ENCODE measurements at regions not wholly inside any gene's neighbourhood (a gene's known extent, or its start where the extent isn't known, plus 50 kb on each side); places are given as distances from the start of the nearest gene placed in this dataset.
"Not testable (repeated sequence)": the region's sequence is repeated elsewhere in the genome, so short reads cannot be mapped to it uniquely, and the experiment has no call there.

DNA sequence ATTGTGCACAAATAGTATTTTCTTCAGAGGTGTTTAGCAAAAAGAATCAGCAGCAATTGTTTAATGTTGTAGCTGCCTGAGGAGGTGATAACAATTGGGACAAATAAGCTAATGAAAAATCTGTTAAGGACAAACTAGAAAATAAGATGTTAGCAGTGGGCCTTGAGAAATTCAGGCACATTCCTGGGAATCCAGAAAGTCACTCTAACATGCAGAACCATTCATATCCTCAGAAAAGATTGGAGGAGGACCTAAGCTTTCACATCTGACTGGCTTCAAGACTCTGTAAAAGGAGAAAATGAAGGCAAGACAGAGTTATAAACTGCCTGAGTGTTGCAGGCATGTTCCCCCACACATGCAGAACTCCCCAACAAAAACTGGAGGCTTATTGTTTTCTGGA lies 353.5 kb upstream of the RGPD4 start:
- H3K36me3 ChIP-seq (ENCODE audit: control insufficient read depth in 2 of 2, insufficient read depth in 2 of 2, low read length in 2 of 2): no peaks in the 10 kb centered on the region
- no peaks in the 10 kb centered on the region for H3K9me3 ChIP-seq (ENCODE audit: control insufficient read depth in 2 of 2, low read length in 2 of 2)
- H3K27ac ChIP-seq (ENCODE audit: low read depth in 2 of 2, low read length in 2 of 2): no peak overlapping the region
- H3K27me3 ChIP-seq (ENCODE audit: control insufficient read depth in 2 of 2, insufficient read depth in 2 of 2, low read length in 2 of 2): no peaks in the 10 kb centered on the region
- no peak overlapping the region for H3K9ac ChIP-seq (ENCODE audit: low read depth in 1 of 2, low read length in 2 of 2)
- no peak overlapping the region for H3K4me3 ChIP-seq (ENCODE audit: low read length in 2 of 2)
- no peaks in the 10 kb centered on the region for H3K4me1 ChIP-seq (ENCODE audit: control insufficient read depth in 2 of 2, insufficient read depth in 2 of 2, low read length in 2 of 2)

DNA sequence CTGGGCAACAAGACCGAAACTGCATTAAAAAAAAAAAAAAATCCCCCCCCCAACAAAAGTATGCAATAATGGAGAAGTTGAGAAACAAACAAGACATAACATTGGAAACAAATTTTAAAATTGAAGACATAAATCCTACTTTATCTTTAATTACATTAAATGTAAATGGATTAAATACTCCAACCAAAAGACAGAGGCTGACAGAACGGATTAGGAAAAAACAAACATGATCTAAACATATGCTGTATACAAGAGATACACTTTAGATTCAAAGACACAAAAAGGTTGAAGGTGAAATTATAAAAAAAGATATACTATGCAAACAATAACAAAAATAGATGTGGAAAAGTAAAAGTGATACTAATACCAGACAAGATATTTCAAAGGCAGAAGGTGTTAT lies 350.8 kb upstream of the RGPD4 start:
- Histone ChIP-seq H3K27ac (ENCODE audit: low read depth in 2 of 2, low read length in 2 of 2) (no peak overlapping the region), H3K4me1 (ENCODE audit: control insufficient read depth in 2 of 2, insufficient read depth in 2 of 2, low read length in 2 of 2) (no peaks in the 10 kb centered on the region), H3K36me3 (ENCODE audit: control insufficient read depth in 2 of 2, insufficient read depth in 2 of 2, low read length in 2 of 2) (no peaks in the 10 kb centered on the region), H3K9ac (ENCODE audit: low read depth in 1 of 2, low read length in 2 of 2) (no peak overlapping the region), H3K27me3 (ENCODE audit: control insufficient read depth in 2 of 2, insufficient read depth in 2 of 2, low read length in 2 of 2) (no peaks in the 10 kb centered on the region), H3K9me3 (ENCODE audit: control insufficient read depth in 2 of 2, low read length in 2 of 2) (no peaks in the 10 kb centered on the region), H3K4me3 (ENCODE audit: low read length in 2 of 2) (no peak overlapping the region)

DNA sequence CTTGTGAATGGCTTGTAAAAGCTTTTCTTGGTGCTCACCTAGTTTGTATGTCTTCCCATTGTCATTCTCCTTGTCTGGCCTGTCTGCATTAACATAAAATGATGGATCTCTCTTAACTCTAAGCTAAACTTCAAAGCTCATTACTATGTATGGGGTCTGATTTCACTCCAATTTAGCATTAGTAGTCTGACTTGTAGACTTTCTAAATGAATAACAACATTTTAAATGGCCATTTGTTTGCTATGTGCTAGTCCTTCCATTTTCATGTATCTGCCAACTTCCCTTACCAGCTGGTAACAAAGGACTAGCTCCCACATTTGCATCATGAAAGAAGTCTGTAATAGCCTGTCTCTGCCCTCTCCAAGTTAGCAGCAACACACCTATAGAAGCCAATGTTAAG lies 324.2 kb upstream of the RGPD4 start:
- H3K4me1 ChIP-seq (ENCODE audit: control insufficient read depth in 2 of 2, insufficient read depth in 2 of 2, low read length in 2 of 2): no peaks in the 10 kb centered on the region
- no peaks in the 10 kb centered on the region for H3K36me3 ChIP-seq (ENCODE audit: control insufficient read depth in 2 of 2, insufficient read depth in 2 of 2, low read length in 2 of 2)
- H3K9me3 ChIP-seq (ENCODE audit: control insufficient read depth in 2 of 2, low read length in 2 of 2): no peaks in the 10 kb centered on the region
- H3K27me3 ChIP-seq (ENCODE audit: control insufficient read depth in 2 of 2, insufficient read depth in 2 of 2, low read length in 2 of 2): no peaks in the 10 kb centered on the region
- no peak overlapping the region for H3K9ac ChIP-seq (ENCODE audit: low read depth in 1 of 2, low read length in 2 of 2)
- H3K4me3 ChIP-seq (ENCODE audit: low read length in 2 of 2): no peak overlapping the region
- no peak overlapping the region for H3K27ac ChIP-seq (ENCODE audit: low read depth in 2 of 2, low read length in 2 of 2)

DNA sequence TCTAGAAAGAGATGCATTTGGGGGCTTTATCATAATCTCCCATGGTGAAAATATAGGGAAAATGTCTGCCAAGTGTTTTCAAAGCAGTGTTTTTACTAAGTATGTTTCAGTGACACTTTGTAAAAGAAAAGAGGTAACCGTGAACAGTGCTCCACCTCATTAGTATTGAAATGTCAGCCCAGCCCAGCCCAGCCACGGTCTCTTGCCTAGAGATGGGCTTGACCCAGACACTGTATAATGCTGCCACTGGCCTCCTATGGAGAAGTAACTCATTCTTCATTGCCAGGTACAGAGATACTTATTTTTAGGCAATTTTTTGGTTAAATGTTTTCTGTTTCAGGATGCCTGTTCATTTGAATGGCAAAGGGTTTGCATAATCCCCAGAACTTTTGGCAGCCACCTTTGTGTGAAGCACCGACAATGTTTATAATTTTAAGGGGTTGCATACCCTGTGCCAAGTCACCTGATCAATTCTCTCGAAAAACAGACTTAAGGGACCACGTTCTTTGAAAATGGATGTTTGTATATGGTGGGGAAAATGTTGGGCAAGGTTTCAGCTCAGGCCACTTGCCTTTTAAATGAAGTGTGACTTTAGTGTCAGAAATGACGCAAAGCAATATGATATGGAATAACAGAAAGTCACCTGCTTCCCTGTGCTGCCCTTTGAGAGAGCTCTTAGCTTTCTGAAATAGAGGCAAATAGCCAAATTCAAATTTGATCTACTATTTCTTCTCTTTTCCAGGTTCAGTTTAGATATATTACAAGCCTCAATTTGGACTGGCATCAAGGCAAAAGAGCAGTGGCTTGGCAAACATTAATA lies 314.5 kb upstream of the RGPD4 start:
- no peaks in the 10 kb centered on the region for H3K9me3 ChIP-seq (ENCODE audit: control insufficient read depth in 2 of 2, low read length in 2 of 2)
- H3K27ac ChIP-seq (ENCODE audit: low read depth in 2 of 2, low read length in 2 of 2): no peak overlapping the region
- no peak overlapping the region for H3K4me3 ChIP-seq (ENCODE audit: low read length in 2 of 2)
- H3K27me3 ChIP-seq (ENCODE audit: control insufficient read depth in 2 of 2, insufficient read depth in 2 of 2, low read length in 2 of 2): no peaks in the 10 kb centered on the region
- no peaks in the 10 kb centered on the region for H3K4me1 ChIP-seq (ENCODE audit: control insufficient read depth in 2 of 2, insufficient read depth in 2 of 2, low read length in 2 of 2)
- H3K9ac ChIP-seq (ENCODE audit: low read depth in 1 of 2, low read length in 2 of 2): no peak overlapping the region
- no peaks in the 10 kb centered on the region for H3K36me3 ChIP-seq (ENCODE audit: control insufficient read depth in 2 of 2, insufficient read depth in 2 of 2, low read length in 2 of 2)

- Histone ChIP-seq H3K27me3 (ENCODE audit: control insufficient read depth in 2 of 2, insufficient read depth in 2 of 2, low read length in 2 of 2) (no peaks in the 10 kb centered on the region), H3K27ac (ENCODE audit: low read depth in 2 of 2, low read length in 2 of 2) (no peak overlapping the region), H3K4me3 (ENCODE audit: low read length in 2 of 2) (no peak overlapping the region), H3K9me3 (ENCODE audit: control insufficient read depth in 2 of 2, low read length in 2 of 2) (no peaks in the 10 kb centered on the region), H3K36me3 (ENCODE audit: control insufficient read depth in 2 of 2, insufficient read depth in 2 of 2, low read length in 2 of 2) (no peaks in the 10 kb centered on the region), H3K4me1 (ENCODE audit: control insufficient read depth in 2 of 2, insufficient read depth in 2 of 2, low read length in 2 of 2) (no peaks in the 10 kb centered on the region), H3K9ac (ENCODE audit: low read depth in 1 of 2, low read length in 2 of 2) (no peak overlapping the region)
These were observed 301.3 kb upstream of the RGPD4 start for GRCh38 chr2:107525406-107525805.

- H3K27me3 ChIP-seq (ENCODE audit: control insufficient read depth in 2 of 2, insufficient read depth in 2 of 2, low read length in 2 of 2): no peaks in the 10 kb centered on the region
- H3K9me3 ChIP-seq (ENCODE audit: control insufficient read depth in 2 of 2, low read length in 2 of 2): no peaks in the 10 kb centered on the region
- no peak overlapping the region for H3K27ac ChIP-seq (ENCODE audit: low read depth in 2 of 2, low read length in 2 of 2)
- H3K36me3 ChIP-seq (ENCODE audit: control insufficient read depth in 2 of 2, insufficient read depth in 2 of 2, low read length in 2 of 2): no peaks in the 10 kb centered on the region
- no peak overlapping the region for H3K4me3 ChIP-seq (ENCODE audit: low read length in 2 of 2)
- H3K4me1 ChIP-seq (ENCODE audit: control insufficient read depth in 2 of 2, insufficient read depth in 2 of 2, low read length in 2 of 2): no peaks in the 10 kb centered on the region
- no peak overlapping the region for H3K9ac ChIP-seq (ENCODE audit: low read depth in 1 of 2, low read length in 2 of 2)
These were observed 297.5 kb upstream of the RGPD4 start for GRCh38 chr2:107529146-107529545.

DNA sequence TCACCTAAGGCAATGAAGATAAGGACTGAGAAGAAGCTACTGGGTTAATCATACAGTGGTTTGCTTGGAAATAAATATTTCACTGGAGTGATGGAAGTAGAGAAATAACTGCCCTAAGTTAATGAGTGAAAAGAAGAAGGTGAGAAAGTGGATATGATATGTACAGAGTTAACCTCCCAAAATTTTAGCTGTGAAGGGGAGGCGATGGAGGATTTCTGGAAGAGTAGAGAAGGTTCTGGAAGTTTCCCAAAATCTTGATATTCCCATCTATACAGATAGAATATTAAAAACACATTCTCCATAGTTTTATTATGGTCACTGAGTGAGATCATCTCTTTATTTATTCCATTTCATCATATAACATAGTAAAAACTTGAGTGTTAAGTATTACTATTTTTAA lies 296.6 kb upstream of the RGPD4 start:
- Histone ChIP-seq H3K27ac (ENCODE audit: low read depth in 2 of 2, low read length in 2 of 2) (no peak overlapping the region), H3K27me3 (ENCODE audit: control insufficient read depth in 2 of 2, insufficient read depth in 2 of 2, low read length in 2 of 2) (no peaks in the 10 kb centered on the region), H3K9me3 (ENCODE audit: control insufficient read depth in 2 of 2, low read length in 2 of 2) (no peaks in the 10 kb centered on the region), H3K4me1 (ENCODE audit: control insufficient read depth in 2 of 2, insufficient read depth in 2 of 2, low read length in 2 of 2) (no peaks in the 10 kb centered on the region), H3K36me3 (ENCODE audit: control insufficient read depth in 2 of 2, insufficient read depth in 2 of 2, low read length in 2 of 2) (no peaks in the 10 kb centered on the region), H3K4me3 (ENCODE audit: low read length in 2 of 2) (no peak overlapping the region), H3K9ac (ENCODE audit: low read depth in 1 of 2, low read length in 2 of 2) (no peak overlapping the region)

DNA sequence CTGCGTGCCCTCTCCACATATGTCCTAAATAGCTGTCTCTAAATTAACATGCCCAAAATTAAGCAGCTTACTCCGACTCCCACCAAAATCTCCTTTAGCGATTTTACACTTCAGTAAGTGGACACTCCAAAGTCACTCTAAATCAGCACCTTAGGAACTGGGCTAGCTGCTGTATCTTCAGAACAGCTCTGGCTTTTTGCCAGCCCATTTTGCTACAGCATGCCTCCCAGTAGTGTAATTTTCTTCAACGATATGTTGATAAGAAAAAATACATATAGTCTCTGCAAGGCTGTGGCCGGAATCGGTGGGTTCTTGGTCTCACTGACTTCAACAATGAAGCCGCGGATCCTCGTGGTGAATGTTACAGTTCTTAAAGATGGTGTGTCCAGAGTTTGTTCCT lies 291.8 kb upstream of the RGPD4 start:
- H3K36me3 ChIP-seq (ENCODE audit: control insufficient read depth in 2 of 2, insufficient read depth in 2 of 2, low read length in 2 of 2): no peaks in the 10 kb centered on the region
- H3K4me1 ChIP-seq (ENCODE audit: control insufficient read depth in 2 of 2, insufficient read depth in 2 of 2, low read length in 2 of 2): no peaks in the 10 kb centered on the region
- H3K9me3 ChIP-seq (ENCODE audit: control insufficient read depth in 2 of 2, low read length in 2 of 2): no peaks in the 10 kb centered on the region
- H3K27ac ChIP-seq (ENCODE audit: low read depth in 2 of 2, low read length in 2 of 2): no peak overlapping the region
- no peaks in the 10 kb centered on the region for H3K27me3 ChIP-seq (ENCODE audit: control insufficient read depth in 2 of 2, insufficient read depth in 2 of 2, low read length in 2 of 2)
- H3K9ac ChIP-seq (ENCODE audit: low read depth in 1 of 2, low read length in 2 of 2): no peak overlapping the region
- no peak overlapping the region for H3K4me3 ChIP-seq (ENCODE audit: low read length in 2 of 2)

DNA sequence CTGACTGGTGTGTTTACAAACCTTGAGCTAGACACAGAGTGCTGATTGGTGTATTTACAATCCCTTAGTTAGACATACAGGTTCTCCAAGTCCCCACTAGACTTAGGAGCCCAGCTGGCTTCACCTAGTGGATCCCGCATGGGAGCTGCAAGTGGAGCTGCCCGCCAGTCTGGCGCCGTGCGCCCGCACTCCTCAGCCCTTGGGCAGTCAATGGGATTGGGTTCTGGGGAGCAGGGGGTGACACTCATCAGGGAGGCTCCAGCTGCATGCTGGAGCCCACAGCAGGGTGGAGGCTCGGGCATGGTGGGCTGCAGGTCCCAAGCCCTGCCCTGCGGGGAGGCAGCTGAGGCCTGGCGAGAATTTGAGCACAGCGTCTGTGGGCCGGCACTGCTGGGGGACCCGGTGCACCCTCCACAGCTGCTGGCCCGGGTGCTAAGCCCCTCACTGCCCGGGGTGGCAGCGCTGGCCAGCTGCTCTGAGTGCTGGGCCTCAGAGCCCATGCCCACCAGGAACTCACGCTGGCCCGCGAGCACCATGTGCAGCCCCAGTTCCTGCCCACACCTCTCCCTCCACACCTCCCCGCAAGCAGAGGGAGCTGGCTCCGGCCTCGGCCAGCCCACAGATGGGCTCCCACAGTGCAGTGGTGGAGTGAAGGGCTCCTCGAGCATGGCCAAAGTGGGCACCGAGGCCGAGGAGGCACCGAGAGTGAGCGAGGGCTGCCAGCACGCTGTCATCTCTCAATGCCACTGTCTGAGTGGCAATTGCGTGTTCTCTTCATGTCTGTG lies 290.6 kb upstream of the RGPD4 start:
- not testable (repeated sequence) for H3K4me1 ChIP-seq (ENCODE audit: control insufficient read depth in 2 of 2, insufficient read depth in 2 of 2, low read length in 2 of 2); H3K36me3 ChIP-seq (ENCODE audit: control insufficient read depth in 2 of 2, insufficient read depth in 2 of 2, low read length in 2 of 2); H3K27ac ChIP-seq (ENCODE audit: low read depth in 2 of 2, low read length in 2 of 2); H3K9me3 ChIP-seq (ENCODE audit: control insufficient read depth in 2 of 2, low read length in 2 of 2); H3K4me3 ChIP-seq (ENCODE audit: low read length in 2 of 2); H3K27me3 ChIP-seq (ENCODE audit: control insufficient read depth in 2 of 2, insufficient read depth in 2 of 2, low read length in 2 of 2); H3K9ac ChIP-seq (ENCODE audit: low read depth in 1 of 2, low read length in 2 of 2)

- H3K9me3 ChIP-seq (ENCODE audit: control insufficient read depth in 2 of 2, low read length in 2 of 2): no peaks in the 10 kb centered on the region
- H3K36me3 ChIP-seq (ENCODE audit: control insufficient read depth in 2 of 2, insufficient read depth in 2 of 2, low read length in 2 of 2): no peaks in the 10 kb centered on the region
- H3K27ac ChIP-seq (ENCODE audit: low read depth in 2 of 2, low read length in 2 of 2): no peak overlapping the region
- no peak overlapping the region for H3K4me3 ChIP-seq (ENCODE audit: low read length in 2 of 2)
- no peaks in the 10 kb centered on the region for H3K4me1 ChIP-seq (ENCODE audit: control insufficient read depth in 2 of 2, insufficient read depth in 2 of 2, low read length in 2 of 2)
- H3K9ac ChIP-seq (ENCODE audit: low read depth in 1 of 2, low read length in 2 of 2): no peak overlapping the region
- H3K27me3 ChIP-seq (ENCODE audit: control insufficient read depth in 2 of 2, insufficient read depth in 2 of 2, low read length in 2 of 2): no peaks in the 10 kb centered on the region
These were observed 284.4 kb upstream of the RGPD4 start for GRCh38 chr2:107542314-107542740.

Measured in mucosa of rectum (tissue), 2 donors.